ENCODE measurements at regions not wholly inside any gene's neighbourhood (a gene's known extent, or its start where the extent isn't known, plus 50 kb on each side); places are given as distances from the start of the nearest gene placed in this dataset.

DNA sequence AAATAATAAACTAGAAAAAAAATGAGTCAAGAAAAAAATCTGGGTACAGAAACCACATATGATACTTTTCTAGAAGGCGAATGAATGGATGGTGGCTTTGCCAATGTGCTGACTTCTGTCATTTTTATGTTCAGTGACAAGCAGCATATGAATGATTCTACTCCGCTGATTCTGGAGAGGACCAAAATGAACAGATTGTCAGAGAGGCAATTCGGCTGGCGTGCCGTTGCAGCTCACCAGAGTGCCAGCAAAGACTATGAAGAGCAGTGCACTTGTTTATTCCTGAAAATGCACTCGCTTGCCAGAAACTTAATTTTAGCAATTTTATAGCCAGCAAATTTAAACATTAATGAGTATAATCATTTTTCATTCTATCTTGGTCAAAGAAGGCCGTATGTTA lies 105.9 kb upstream of the NYAP2 start:
- TF ChIP-seq RCOR1 (IDR thresholded peaks at IDR 0.05; ENCODE audit: low read depth, low read length) = no peak
- no peak for TF ChIP-seq POLR2A (IDR thresholded peaks at IDR 0.05; ENCODE audit: low read length)
- TF ChIP-seq, protein P1, sequence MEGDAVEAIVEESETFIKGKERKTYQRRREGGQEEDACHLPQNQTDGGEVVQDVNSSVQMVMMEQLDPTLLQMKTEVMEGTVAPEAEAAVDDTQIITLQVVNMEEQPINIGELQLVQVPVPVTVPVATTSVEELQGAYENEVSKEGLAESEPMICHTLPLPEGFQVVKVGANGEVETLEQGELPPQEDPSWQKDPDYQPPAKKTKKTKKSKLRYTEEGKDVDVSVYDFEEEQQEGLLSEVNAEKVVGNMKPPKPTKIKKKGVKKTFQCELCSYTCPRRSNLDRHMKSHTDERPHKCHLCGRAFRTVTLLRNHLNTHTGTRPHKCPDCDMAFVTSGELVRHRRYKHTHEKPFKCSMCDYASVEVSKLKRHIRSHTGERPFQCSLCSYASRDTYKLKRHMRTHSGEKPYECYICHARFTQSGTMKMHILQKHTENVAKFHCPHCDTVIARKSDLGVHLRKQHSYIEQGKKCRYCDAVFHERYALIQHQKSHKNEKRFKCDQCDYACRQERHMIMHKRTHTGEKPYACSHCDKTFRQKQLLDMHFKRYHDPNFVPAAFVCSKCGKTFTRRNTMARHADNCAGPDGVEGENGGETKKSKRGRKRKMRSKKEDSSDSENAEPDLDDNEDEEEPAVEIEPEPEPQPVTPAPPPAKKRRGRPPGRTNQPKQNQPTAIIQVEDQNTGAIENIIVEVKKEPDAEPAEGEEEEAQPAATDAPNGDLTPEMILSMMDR (IDR thresholded peaks at IDR 0.05) = no peak
- no peak for TF ChIP-seq CHD2 (IDR thresholded peaks at IDR 0.05; ENCODE audit: low read length, partially characterized antibody)
- no peak for TF ChIP-seq MYC (IDR thresholded peaks at IDR 0.05; ENCODE audit: borderline replicate concordance, low read length)
